ENCODE measurements at regions not wholly inside any gene's neighbourhood (a gene's known extent, or its start where the extent isn't known, plus 50 kb on each side); places are given as distances from the start of the nearest gene placed in this dataset.
"Not testable (repeated sequence)": the region's sequence is repeated elsewhere in the genome, so short reads cannot be mapped to it uniquely, and the experiment has no call there.

- TF ChIP-seq CTCF (IDR thresholded peaks at IDR 0.05; ENCODE audit: insufficient read depth, low read depth, low read length, missing control alignments) = no peak
- H3K4me3 ChIP-seq (ENCODE audit: low read depth, low read length) = no peak overlapping the region
These were observed 621.7 kb upstream of the CDH11 start for GRCh38 chr16:65743558-65743957.

GRCh38 chr16:65740711-65741110 lies 618.8 kb upstream of the CDH11 start:
- DNase-seq (ENCODE audit: low read depth) = no peak
- no peak for TF ChIP-seq CTCF (IDR thresholded peaks at IDR 0.05; ENCODE audit: insufficient read depth, low read depth, low read length, missing control alignments)
- H3K4me3 ChIP-seq (ENCODE audit: low read depth, low read length) = no peak overlapping the region

More at GRCh38 chr16:65743558-65743957, 621.7 kb upstream of the CDH11 start:
- DNase-seq (ENCODE audit: low read depth) = peak; percentile 26

- no peak for TF ChIP-seq CTCF (IDR thresholded peaks at IDR 0.05; ENCODE audit: insufficient read depth, low read depth, low read length, missing control alignments)
- peak; percentile 9 for DNase-seq (ENCODE audit: low read depth)
- H3K4me3 ChIP-seq (ENCODE audit: low read depth, low read length) = no peak overlapping the region
These were observed 617.7 kb upstream of the CDH11 start for GRCh38 chr16:65739518-65739917.

- DNase-seq (ENCODE audit: low read depth) = no peak
- no peak for TF ChIP-seq CTCF (IDR thresholded peaks at IDR 0.05; ENCODE audit: insufficient read depth, low read depth, low read length, missing control alignments)
- H3K4me3 ChIP-seq (ENCODE audit: low read depth, low read length) = no peak overlapping the region
These were observed 616.0 kb upstream of the CDH11 start for GRCh38 chr16:65737831-65738230.

GRCh38 chr16:65735615-65736014 lies 613.8 kb upstream of the CDH11 start:
- H3K4me3 ChIP-seq (ENCODE audit: low read depth, low read length); DNase-seq (ENCODE audit: low read depth): not testable (repeated sequence)

- no peak for TF ChIP-seq CTCF (IDR thresholded peaks at IDR 0.05; ENCODE audit: insufficient read depth, low read depth, low read length, missing control alignments)
- DNase-seq (ENCODE audit: low read depth) = no peak
- H3K4me3 ChIP-seq (ENCODE audit: low read depth, low read length) = no peak overlapping the region
These were observed 611.9 kb upstream of the CDH11 start for GRCh38 chr16:65733721-65734120.

GRCh38 chr16:65731833-65732232 lies 610.0 kb upstream of the CDH11 start:
- no peak overlapping the region for H3K4me3 ChIP-seq (ENCODE audit: low read depth, low read length)
- no peak for TF ChIP-seq CTCF (IDR thresholded peaks at IDR 0.05; ENCODE audit: insufficient read depth, low read depth, low read length, missing control alignments)
- no peak for DNase-seq (ENCODE audit: low read depth)
